GM19463 (cell line): ENCODE measurements at regions not wholly inside any gene's neighbourhood (a gene's known extent, or its start where the extent isn't known, plus 50 kb on each side); places are given as distances from the start of the nearest gene placed in this dataset.
"Not testable (repeated sequence)": the region's sequence is repeated elsewhere in the genome, so short reads cannot be mapped to it uniquely, and the experiment has no call there.

Experiments
- ATAC-seq: cut with Tn5 transposase; IDR thresholded peaks from one replicate; pipeline ENCODE4 v1.9.1; 2021; ENCODE audit warnings: mild to moderate bottlenecking, moderate library complexity; ENCODE audit not compliant: unreplicated experiment

- no peak for ATAC-seq
Observed at GRCh38 chr6:1230689-1231605, 81.0 kb upstream of the FOXQ1 start.

GRCh38 chr6:1230281-1230680 is 81.6 kb upstream of the FOXQ1 start:
- no peak for ATAC-seq

- ATAC-seq: no peak
Observed at GRCh38 chr6:1229808-1230207, 82.1 kb upstream of the FOXQ1 start.

GRCh38 chr6:1229301-1229700 is 82.6 kb upstream of the FOXQ1 start:
- no peak for ATAC-seq

- no peak for ATAC-seq
Observed at GRCh38 chr6:1228754-1229191, 83.1 kb upstream of the FOXQ1 start.

GRCh38 chr6:1227935-1228753 is 83.8 kb upstream of the FOXQ1 start:
- ATAC-seq: no peak

- no peak for ATAC-seq
Observed at GRCh38 chr6:1227600-1227934, 84.3 kb upstream of the FOXQ1 start.

GRCh38 chr6:1226277-1227099 is 85.4 kb upstream of the FOXQ1 start:
- no peak for ATAC-seq

- no peak for ATAC-seq
Observed at GRCh38 chr6:1224514-1224913, 87.4 kb upstream of the FOXQ1 start.

GRCh38 chr6:1222728-1223595 is 88.9 kb upstream of the FOXQ1 start:
- no peak for ATAC-seq

- ATAC-seq: no peak
Observed at GRCh38 chr6:1217396-1217795, 94.5 kb upstream of the FOXQ1 start.

GRCh38 chr6:1216488-1216974 is 95.4 kb upstream of the FOXQ1 start:
- no peak for ATAC-seq

- no peak for ATAC-seq
Observed at GRCh38 chr6:1215884-1216487, 95.9 kb upstream of the FOXQ1 start.

GRCh38 chr6:1215023-1215422 is 96.9 kb upstream of the FOXQ1 start:
- no peak for ATAC-seq

- ATAC-seq: no peak
Observed at GRCh38 chr6:1212919-1213318, 99.0 kb upstream of the FOXQ1 start.

- not testable (repeated sequence) for ATAC-seq
Observed at GRCh38 chr6:1212138-1212537, 99.8 kb upstream of the FOXQ1 start.

GRCh38 chr6:1210631-1211030 is 101.3 kb upstream of the FOXQ1 start:
- ATAC-seq: not testable (repeated sequence)

- no peak for ATAC-seq
Observed at GRCh38 chr6:1208876-1209275, 103.0 kb upstream of the FOXQ1 start.

GRCh38 chr6:1203546-1203945 is 108.4 kb upstream of the FOXQ1 start:
- no peak for ATAC-seq

- ATAC-seq: no peak
Observed at GRCh38 chr6:1202201-1202600, 109.7 kb upstream of the FOXQ1 start.
